IMR-90 (cell line): ENCODE measurements at regions not wholly inside any gene's neighbourhood (a gene's known extent, or its start where the extent isn't known, plus 50 kb on each side); places are given as distances from the start of the nearest gene placed in this dataset.

Experiments
- ATAC-seq: fragments of 200-7000 bp; cut with Tn5 transposase; 2 replicates; pipeline ENCODE4 v1.9.1; 2020; ENCODE audit warnings: low read depth, mild to moderate bottlenecking, moderate library complexity
- BruUV-seq: library from RNA; stranded (reverse); fragments of 400-500 nt; replicated peaks from 2 replicates; lab custom pipeline; 2021; lab: Mats Ljungman, UMichigan
- CTCF ChIA-PET: fragments of 300-600 bp; formaldehyde crosslinking; extraction: SDS; loops from one replicate; lab custom pipeline; 2021; ENCODE audit warnings: antibody characterized with exemption; lab: Yijun Ruan, JAX
- POLR2A ChIA-PET: fragments of 300-600 bp; sonication (Branson Sonifier 250); formaldehyde crosslinking; loops from one replicate; lab custom pipeline; 2022; ENCODE audit warnings: antibody characterized with exemption; ENCODE audit not compliant: unreplicated experiment; lab: Charles Lee
- DNase-seq: peaks from one replicate; pipeline ENCODE4 v3.0.0; 2013
- H2AFZ ChIP-seq: replicated peaks from 2 replicates; pipeline ENCODE3; 2013; ENCODE audit warnings: low read length, mild to moderate bottlenecking; ENCODE audit not compliant: poor library complexity
- H2AK5ac ChIP-seq: 2 replicates; pipeline ENCODE4 v1.6.1; 2013; ENCODE audit warnings: low read depth, low read length, inconsistent platforms
- H2AK9ac ChIP-seq: replicated peaks from 2 replicates; pipeline ENCODE3; 2013; ENCODE audit warnings: mild to moderate bottlenecking, low read depth, low read length, moderate library complexity; ENCODE audit not compliant: poor library complexity
- H2BK120ac ChIP-seq: 2 replicates; pipeline ENCODE4 v1.6.1; 2013; ENCODE audit warnings: low read depth, low read length, inconsistent platforms
- H2BK15ac ChIP-seq: 3 replicates; pipeline ENCODE4 v1.6.1; 2013; ENCODE audit warnings: low read depth, low read length, inconsistent platforms
- H2BK20ac ChIP-seq: 2 replicates; pipeline ENCODE4 v1.6.1; 2013; ENCODE audit warnings: low read depth, mild to moderate bottlenecking, inconsistent platforms, low read length, moderate library complexity
- H2BK5ac ChIP-seq: 2 replicates; pipeline ENCODE4 v1.6.1; 2013; ENCODE audit warnings: mild to moderate bottlenecking, low read depth, low read length, inconsistent platforms; ENCODE audit not compliant: poor library complexity, severe bottlenecking
- H3K14ac ChIP-seq: replicated peaks from 2 replicates; pipeline ENCODE4 v1.6.1; 2013; ENCODE audit warnings: low read depth, low read length, inconsistent platforms
- H3K18ac ChIP-seq: 2 replicates; pipeline ENCODE4 v1.6.1; 2013; ENCODE audit warnings: low read depth, low read length, control low read depth
- H3K23ac ChIP-seq: 2 replicates; pipeline ENCODE4 v1.6.1; 2013; ENCODE audit warnings: low read depth, low read length, inconsistent platforms
- H3K27ac ChIP-seq: 2 replicates; pipeline ENCODE4 v1.5.1; 2013; ENCODE audit warnings: mild to moderate bottlenecking, control low read depth, low read length; ENCODE audit not compliant: insufficient read depth
- H3K27me3 ChIP-seq: 2 replicates; pipeline ENCODE4 v1.6.1; 2013; ENCODE audit warnings: low read length; ENCODE audit not compliant: control insufficient read depth, insufficient read depth
- H3K36me3 ChIP-seq: 2 replicates; pipeline ENCODE4 v1.6.1; 2013; ENCODE audit warnings: low read length, mixed read lengths; ENCODE audit not compliant: control insufficient read depth, insufficient read depth
- H3K4ac ChIP-seq: 2 replicates; pipeline ENCODE4 v1.6.1; 2013; ENCODE audit warnings: low read depth, low read length, inconsistent platforms
- H3K4me1 ChIP-seq: 2 replicates; pipeline ENCODE4 v1.6.1; 2013; ENCODE audit warnings: low read length, mixed read lengths; ENCODE audit not compliant: control insufficient read depth, insufficient read depth
- H3K4me2 ChIP-seq: 2 replicates; pipeline ENCODE4 v1.6.1; 2013; ENCODE audit warnings: low read depth, mild to moderate bottlenecking, control low read depth, low read length, moderate library complexity
- H3K4me3 ChIP-seq: 2 replicates; pipeline ENCODE4 v1.5.1; 2013; ENCODE audit warnings: low read depth, mild to moderate bottlenecking, control low read depth, low read length, moderate library complexity; ENCODE audit not compliant: insufficient read depth
- H3K56ac ChIP-seq: 2 replicates; pipeline ENCODE4 v1.6.1; 2013; ENCODE audit warnings: low read length, inconsistent platforms; ENCODE audit not compliant: insufficient read depth; ENCODE audit errors: extremely low read depth
- H3K79me1 ChIP-seq, 2 experiments: 2 replicates each; pipeline ENCODE4 v1.6.1; 2013; ENCODE audit warnings: low read length in 2 of 2, inconsistent platforms in 1 of 2, low read depth in 1 of 2
- H3K9ac ChIP-seq: 2 replicates; pipeline ENCODE4 v1.6.1; 2013; ENCODE audit warnings: low read depth, low read length, control low read depth
- H3K9me1 ChIP-seq: 2 replicates; pipeline ENCODE4 v1.6.1; 2013; ENCODE audit warnings: low read length, inconsistent platforms; ENCODE audit not compliant: insufficient read depth
- H3K9me3 ChIP-seq: 2 replicates; pipeline ENCODE4 v1.6.1; 2013; ENCODE audit warnings: low read length; ENCODE audit not compliant: control insufficient read depth, insufficient read depth
- H4K20me1 ChIP-seq: 2 replicates; pipeline ENCODE4 v1.6.1; 2013; ENCODE audit warnings: low read length, inconsistent platforms; ENCODE audit not compliant: insufficient read depth
- H4K5ac ChIP-seq: 2 replicates; pipeline ENCODE4 v1.6.1; 2013; ENCODE audit warnings: mild to moderate bottlenecking, low read depth, low read length, control low read depth
- H4K8ac ChIP-seq, 2 experiments: 2 replicates each; pipeline ENCODE4 v1.6.1; 2013; ENCODE audit warnings: low read depth in 2 of 2, low read length in 2 of 2, control low read depth in 1 of 2, inconsistent platforms in 1 of 2
- H4K91ac ChIP-seq: 2 replicates; pipeline ENCODE4 v1.6.1; 2013; ENCODE audit warnings: low read depth, low read length, inconsistent platforms; ENCODE audit not compliant: insufficient read depth
- BHLHE40 ChIP-seq: fragments of 150-350 bp; IDR thresholded peaks from 2 replicates; pipeline ENCODE4 v1.6.1; 2016; ENCODE audit warnings: mild to moderate bottlenecking, low read depth, low read length
- CEBPB ChIP-seq: IDR thresholded peaks from 2 replicates; pipeline ENCODE4 v1.6.1; 2012; ENCODE audit warnings: low read depth, low read length, improper control_type of control experiment
- ELK1 ChIP-seq: fragments of 150-350 bp; IDR thresholded peaks from 2 replicates; pipeline ENCODE4 v1.6.1; 2016; ENCODE audit warnings: low read depth, mild to moderate bottlenecking, low read length, moderate library complexity, borderline replicate concordance
- FOS ChIP-seq: fragments of 150-350 bp; IDR thresholded peaks from 2 replicates; pipeline ENCODE4 v1.6.1; 2016; ENCODE audit warnings: low read depth, low read length
- MAFK ChIP-seq: IDR thresholded peaks from 2 replicates; pipeline ENCODE4 v1.6.1; 2012; ENCODE audit warnings: low read depth, low read length, improper control_type of control experiment
- MAZ ChIP-seq: IDR thresholded peaks from 2 replicates; pipeline ENCODE4 v1.6.1; 2012; ENCODE audit warnings: low read depth, mild to moderate bottlenecking, low read length, improper control_type of control experiment, moderate library complexity, borderline replicate concordance
- MXI1 ChIP-seq: IDR thresholded peaks from 2 replicates; pipeline ENCODE4 v1.6.1; 2012; ENCODE audit warnings: low read depth, mild to moderate bottlenecking, low read length, moderate library complexity, borderline replicate concordance
- POLR2A ChIP-seq: IDR thresholded peaks from 2 replicates; pipeline ENCODE4 v1.6.1; 2012; ENCODE audit warnings: mild to moderate bottlenecking, low read depth, low read length
- RAD21 ChIP-seq: IDR thresholded peaks from 2 replicates; pipeline ENCODE4 v1.6.1; 2012; ENCODE audit warnings: low read length, improper control_type of control experiment
- RFX5 ChIP-seq: IDR thresholded peaks from 2 replicates; pipeline ENCODE4 v1.8.0; 2012; ENCODE audit warnings: low read depth, mild to moderate bottlenecking, low read length, moderate library complexity
- SMC3 ChIP-seq: fragments of 150-350 bp; IDR thresholded peaks from 2 replicates; pipeline ENCODE4 v1.6.1; 2016; ENCODE audit warnings: low read depth, mild to moderate bottlenecking, antibody characterized with exemption, low read length, moderate library complexity
- WGBS, 2 experiments: methylation state at CpG; one replicate each; pipeline versions ENCODE4 v1.1.5 to v1.1.7; 2013; ENCODE audit warnings: missing lambda C conversion rate in 2 of 2; ENCODE audit not compliant: insufficient read length in 1 of 2; ENCODE audit errors: extremely low coverage in 2 of 2; 5-methylcytosine and 5-hydroxymethylcytosine counted together
- dilution Hi-C: fragments of 300-500 bp; cut with HindIII; formaldehyde crosslinking; loops from one replicate; pipeline ENCODE4 v1.14.3; 2018; ENCODE audit warnings: low sequenced_read_pairs; ENCODE audit not compliant: unreplicated experiment
- in situ Hi-C: fragments of 300-500 bp; cut with MboI; formaldehyde crosslinking; loops from 3 replicates; pipeline ENCODE4 v1.14.3; 2019; ENCODE audit warnings: low sequenced_read_pairs, inconsistent platforms, mixed read lengths
- intact Hi-C: fragments of 100-400 bp; cut with micrococcal nuclease; formaldehyde crosslinking; loops from 2 replicates; pipeline ENCODE4 v1.10.0; 2022
- TF ChIP-seq, protein P1 (sequence below): conservative IDR thresholded peaks from 2 replicates; pipeline ENCODE4 v1.5.1; 2012; ENCODE audit warnings: mild to moderate bottlenecking, low read depth, low read length, improper control_type of control experiment

DNA sequence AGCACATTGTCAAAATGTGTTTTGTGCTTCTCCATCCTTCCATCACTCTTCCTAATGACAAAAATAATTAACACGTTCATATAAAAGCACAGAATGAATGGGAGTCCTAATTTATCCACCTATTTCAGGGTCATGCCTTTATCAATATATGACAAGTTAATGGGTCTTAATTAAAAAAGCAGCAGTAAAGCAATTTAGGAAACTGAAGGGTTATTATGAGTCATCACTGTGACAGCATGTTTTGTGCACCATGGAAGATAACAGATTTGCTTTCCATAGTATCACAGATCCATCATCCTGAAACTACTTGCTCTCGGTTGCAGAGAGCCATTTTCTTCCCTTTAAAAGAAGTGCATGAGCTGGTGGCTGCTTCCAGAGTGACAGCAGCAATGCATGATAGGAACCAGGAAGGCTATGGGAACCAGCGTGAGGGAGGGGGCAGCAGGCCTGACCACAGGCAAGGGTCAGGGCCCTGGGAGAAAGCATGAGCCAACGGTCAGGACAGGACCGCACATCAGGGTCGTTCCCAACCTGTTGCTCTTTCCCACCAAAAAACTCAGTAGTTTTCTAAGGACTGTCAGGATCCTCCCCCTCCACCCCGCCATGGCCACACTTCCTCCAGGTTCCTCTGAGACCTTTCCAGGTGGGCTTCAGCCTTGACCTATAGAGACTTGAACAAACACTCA, 784.1 kb downstream of the UQCRFS1 start:
- H2AFZ ChIP-seq, result no peak overlapping the region
- H2BK15ac ChIP-seq, result no peak overlapping the region
- H3K23ac ChIP-seq, result no peak overlapping the region
- no peak overlapping the region for H3K27ac ChIP-seq
- CTCF ChIA-PET, result no interaction called here
- H4K91ac ChIP-seq, result no peak overlapping the region
- no peaks in the 10 kb centered on the region for H3K27me3 ChIP-seq
- 61% methylated on average over 3 of the region's 7 CpGs; no CpG with 5 or more reads in 1 of the 2 experiments for WGBS, 2 experiments
- no peak for DNase-seq
- no peak overlapping the region for H3K4ac ChIP-seq
- H3K9me1 ChIP-seq, result no peaks in the 10 kb centered on the region
- BruUV-seq, result no TSS peak
- no peak overlapping the region for H2BK20ac ChIP-seq
- H3K4me2 ChIP-seq, result no peak overlapping the region
- no peak overlapping the region for H2BK5ac ChIP-seq
- H3K9ac ChIP-seq, result no peak overlapping the region
- no peak overlapping the region for H2AK5ac ChIP-seq
- no peak overlapping the region for H4K8ac ChIP-seq
- peaks cover 20% of the 10 kb centered on the region for H3K9me3 ChIP-seq
- intact Hi-C loops, result no loop called here
- no peaks in the 10 kb centered on the region for H3K36me3 ChIP-seq
- no peaks in the 10 kb centered on the region for H4K20me1 ChIP-seq
- H3K14ac ChIP-seq, result no peak overlapping the region
- H3K79me1 ChIP-seq, result no peaks in the 10 kb centered on the region
- POLR2A ChIA-PET, result no interaction called here
- H3K56ac ChIP-seq, result no peak overlapping the region
- no peak overlapping the region for H3K18ac ChIP-seq
- no peak for TF ChIP-seq ELK1
- TF ChIP-seq RFX5, result no peak
- TF ChIP-seq MAZ, result no peak
- TF ChIP-seq RAD21, result no peak
- no peak for TF ChIP-seq FOS
- TF ChIP-seq SMC3, result no peak
- no peak for TF ChIP-seq CEBPB
- no peak for TF ChIP-seq BHLHE40
- no peak for TF ChIP-seq MAFK
- no peak for TF ChIP-seq MXI1
- TF ChIP-seq, protein P1, sequence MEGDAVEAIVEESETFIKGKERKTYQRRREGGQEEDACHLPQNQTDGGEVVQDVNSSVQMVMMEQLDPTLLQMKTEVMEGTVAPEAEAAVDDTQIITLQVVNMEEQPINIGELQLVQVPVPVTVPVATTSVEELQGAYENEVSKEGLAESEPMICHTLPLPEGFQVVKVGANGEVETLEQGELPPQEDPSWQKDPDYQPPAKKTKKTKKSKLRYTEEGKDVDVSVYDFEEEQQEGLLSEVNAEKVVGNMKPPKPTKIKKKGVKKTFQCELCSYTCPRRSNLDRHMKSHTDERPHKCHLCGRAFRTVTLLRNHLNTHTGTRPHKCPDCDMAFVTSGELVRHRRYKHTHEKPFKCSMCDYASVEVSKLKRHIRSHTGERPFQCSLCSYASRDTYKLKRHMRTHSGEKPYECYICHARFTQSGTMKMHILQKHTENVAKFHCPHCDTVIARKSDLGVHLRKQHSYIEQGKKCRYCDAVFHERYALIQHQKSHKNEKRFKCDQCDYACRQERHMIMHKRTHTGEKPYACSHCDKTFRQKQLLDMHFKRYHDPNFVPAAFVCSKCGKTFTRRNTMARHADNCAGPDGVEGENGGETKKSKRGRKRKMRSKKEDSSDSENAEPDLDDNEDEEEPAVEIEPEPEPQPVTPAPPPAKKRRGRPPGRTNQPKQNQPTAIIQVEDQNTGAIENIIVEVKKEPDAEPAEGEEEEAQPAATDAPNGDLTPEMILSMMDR, result no peak
- no peak for TF ChIP-seq POLR2A
- H4K5ac ChIP-seq, result no peak overlapping the region
- no peaks in the 10 kb centered on the region for H3K4me1 ChIP-seq
- ATAC-seq, result no peak
- dilution Hi-C loops, result no loop called here
- no peak overlapping the region for H3K4me3 ChIP-seq
- in situ Hi-C loops, result no loop called here
- no peak overlapping the region for H2BK120ac ChIP-seq
- H2AK9ac ChIP-seq, result no peak overlapping the region
